ENCODE measurements at regions not wholly inside any gene's neighbourhood (a gene's known extent, or its start where the extent isn't known, plus 50 kb on each side); places are given as distances from the start of the nearest gene placed in this dataset.

DNA sequence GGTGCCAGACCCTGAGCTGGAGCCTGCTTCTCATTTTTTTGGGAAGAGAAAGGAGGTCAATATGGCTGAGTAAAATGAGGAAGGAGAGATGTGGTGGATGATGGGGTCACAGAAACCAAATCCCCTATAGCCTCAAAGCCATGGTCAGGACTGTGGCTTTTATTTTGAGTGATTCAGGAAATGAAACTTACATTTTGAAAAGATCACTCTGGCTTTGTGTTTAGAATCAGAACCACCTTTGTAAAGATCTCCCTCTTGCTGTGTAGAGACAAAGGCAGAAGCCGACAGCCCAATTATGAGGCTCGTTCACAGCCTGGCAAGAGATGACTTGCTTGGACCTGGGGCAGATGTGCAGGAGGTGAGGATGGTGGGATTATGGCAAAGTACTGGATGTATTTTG, 121.6 kb upstream of the ANKFN1 start:
- TF ChIP-seq, protein P1, sequence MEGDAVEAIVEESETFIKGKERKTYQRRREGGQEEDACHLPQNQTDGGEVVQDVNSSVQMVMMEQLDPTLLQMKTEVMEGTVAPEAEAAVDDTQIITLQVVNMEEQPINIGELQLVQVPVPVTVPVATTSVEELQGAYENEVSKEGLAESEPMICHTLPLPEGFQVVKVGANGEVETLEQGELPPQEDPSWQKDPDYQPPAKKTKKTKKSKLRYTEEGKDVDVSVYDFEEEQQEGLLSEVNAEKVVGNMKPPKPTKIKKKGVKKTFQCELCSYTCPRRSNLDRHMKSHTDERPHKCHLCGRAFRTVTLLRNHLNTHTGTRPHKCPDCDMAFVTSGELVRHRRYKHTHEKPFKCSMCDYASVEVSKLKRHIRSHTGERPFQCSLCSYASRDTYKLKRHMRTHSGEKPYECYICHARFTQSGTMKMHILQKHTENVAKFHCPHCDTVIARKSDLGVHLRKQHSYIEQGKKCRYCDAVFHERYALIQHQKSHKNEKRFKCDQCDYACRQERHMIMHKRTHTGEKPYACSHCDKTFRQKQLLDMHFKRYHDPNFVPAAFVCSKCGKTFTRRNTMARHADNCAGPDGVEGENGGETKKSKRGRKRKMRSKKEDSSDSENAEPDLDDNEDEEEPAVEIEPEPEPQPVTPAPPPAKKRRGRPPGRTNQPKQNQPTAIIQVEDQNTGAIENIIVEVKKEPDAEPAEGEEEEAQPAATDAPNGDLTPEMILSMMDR (IDR thresholded peaks at IDR 0.05; ENCODE audit: low read depth, low read length, missing control alignments) = no peak
- DNase-seq (ENCODE audit: extremely low read depth, low read depth) = no peak
- no peak overlapping the region for H3K4me3 ChIP-seq (replicated peaks; ENCODE audit: low read depth, low read length)

DNA sequence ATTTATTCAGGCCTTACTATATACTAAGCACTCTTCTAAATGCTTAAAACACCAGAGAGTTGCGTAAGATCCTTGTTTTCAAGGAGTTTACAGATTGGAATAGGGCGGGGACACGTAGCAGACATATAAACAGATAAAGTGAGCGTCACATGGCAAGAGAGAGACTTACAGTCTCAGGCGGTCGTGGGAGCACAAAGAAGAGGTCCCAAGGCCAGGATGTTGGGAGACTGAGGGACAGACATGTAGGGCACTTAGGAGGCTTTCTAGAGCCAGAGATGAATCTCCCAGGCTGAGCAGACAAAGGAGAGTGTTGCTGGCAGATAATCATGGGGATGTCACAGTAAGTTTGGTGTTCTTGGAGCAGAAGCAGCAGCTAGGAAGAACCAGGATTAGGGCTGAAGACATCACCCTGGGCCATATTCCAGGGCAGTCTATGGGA, 119.1 kb upstream of the ANKFN1 start:
- TF ChIP-seq, protein P1 (IDR thresholded peaks at IDR 0.05; ENCODE audit: low read depth, low read length, missing control alignments) = no peak

DNA sequence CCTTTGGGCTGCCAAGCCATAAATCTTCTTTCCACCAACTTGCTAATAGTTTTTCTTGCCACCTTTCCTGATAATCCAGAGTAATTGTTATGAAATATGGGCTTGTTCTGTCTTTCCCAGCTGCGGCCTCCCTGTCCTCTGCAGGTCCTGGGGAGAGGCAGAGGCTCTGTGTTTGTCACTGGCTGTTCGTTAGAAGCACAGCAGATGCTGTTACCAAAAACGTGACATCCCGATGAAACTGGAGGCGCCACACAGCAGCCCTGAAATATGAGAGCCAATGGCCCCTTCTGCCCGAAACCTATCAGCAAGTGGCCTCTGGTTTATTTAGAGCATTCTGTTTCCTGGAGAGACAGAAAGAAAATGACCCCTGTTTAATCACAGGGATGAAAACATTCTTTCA, 115.1 kb upstream of the ANKFN1 start:
- DNase-seq (ENCODE audit: extremely low read depth, low read depth) = no peak
- H3K4me3 ChIP-seq (replicated peaks; ENCODE audit: low read depth, low read length) = no peak overlapping the region
- TF ChIP-seq, protein P1 (IDR thresholded peaks at IDR 0.05; ENCODE audit: low read depth, low read length, missing control alignments) = no peak

More for the DNA sequence above, 119.1 kb upstream of the ANKFN1 start:
- DNase-seq (ENCODE audit: extremely low read depth, low read depth) = no peak
- H3K4me3 ChIP-seq (replicated peaks; ENCODE audit: low read depth, low read length) = no peak overlapping the region

DNA sequence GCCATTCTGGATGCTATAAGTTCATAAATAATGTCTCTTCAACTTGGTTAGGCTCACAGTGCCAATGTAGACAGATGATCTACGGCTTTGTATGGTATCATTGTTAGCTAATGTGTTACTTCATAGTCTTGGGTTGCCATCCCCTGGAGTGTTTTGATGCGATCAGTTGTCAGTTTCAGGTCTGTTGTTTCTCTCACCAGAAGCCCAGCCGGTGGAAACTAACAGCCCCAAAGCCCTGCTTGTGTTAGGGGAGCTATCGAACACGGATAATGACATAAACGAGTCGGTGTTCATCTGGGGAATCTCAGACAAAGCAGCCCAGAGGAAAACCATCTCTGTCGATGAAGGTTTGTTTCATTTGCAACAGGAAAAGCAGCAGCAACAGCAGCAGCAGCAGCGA, 107.4 kb upstream of the ANKFN1 start:
- DNase-seq (ENCODE audit: extremely low read depth, low read depth) = no peak
- TF ChIP-seq, protein P1 (IDR thresholded peaks at IDR 0.05; ENCODE audit: low read depth, low read length, missing control alignments) = no peak
- no peak overlapping the region for H3K4me3 ChIP-seq (replicated peaks; ENCODE audit: low read depth, low read length)

DNA sequence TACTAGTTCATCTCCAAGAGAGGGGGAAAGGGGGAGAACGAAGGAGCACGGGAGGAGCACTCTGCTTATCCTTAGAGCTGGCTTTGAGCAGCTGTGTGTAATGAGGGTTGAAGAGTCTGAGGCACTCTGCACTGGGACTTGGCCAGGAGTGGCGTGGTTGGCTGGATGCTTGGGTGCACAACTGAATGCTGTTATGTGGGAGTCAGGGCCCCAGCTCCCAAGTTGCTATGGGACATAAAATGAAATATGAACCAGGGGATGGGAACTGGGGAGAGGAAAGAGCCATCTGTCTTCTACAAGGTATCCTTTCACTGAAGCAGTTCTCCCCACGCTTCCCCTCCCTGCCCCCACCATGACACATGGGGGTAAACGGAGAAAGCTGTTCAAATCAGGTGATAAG, 105.9 kb upstream of the ANKFN1 start:
- H3K4me3 ChIP-seq (replicated peaks; ENCODE audit: low read depth, low read length) = no peak overlapping the region
- TF ChIP-seq, protein P1 (IDR thresholded peaks at IDR 0.05; ENCODE audit: low read depth, low read length, missing control alignments) = no peak
- DNase-seq (ENCODE audit: extremely low read depth, low read depth) = no peak

DNA sequence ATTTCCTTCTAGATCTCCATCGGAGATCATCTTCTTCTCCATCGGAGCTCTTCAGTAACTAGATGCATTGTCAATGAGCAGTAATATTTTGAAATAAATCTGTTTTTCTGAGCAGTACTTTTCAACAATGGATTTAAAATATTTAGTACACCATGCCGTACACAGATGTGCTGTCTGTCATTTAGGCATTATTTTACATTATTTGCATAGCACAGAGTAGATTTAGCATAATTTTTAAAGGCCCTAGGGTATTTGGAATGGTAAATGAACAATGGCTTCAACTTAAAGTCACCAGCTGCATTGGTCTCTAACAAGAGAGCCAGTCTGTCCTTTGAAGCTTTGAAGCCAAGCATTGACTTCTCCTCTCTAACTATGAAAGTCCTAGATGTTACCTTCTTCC, 95.4 kb upstream of the ANKFN1 start:
- DNase-seq (ENCODE audit: extremely low read depth, low read depth) = no peak

DNA sequence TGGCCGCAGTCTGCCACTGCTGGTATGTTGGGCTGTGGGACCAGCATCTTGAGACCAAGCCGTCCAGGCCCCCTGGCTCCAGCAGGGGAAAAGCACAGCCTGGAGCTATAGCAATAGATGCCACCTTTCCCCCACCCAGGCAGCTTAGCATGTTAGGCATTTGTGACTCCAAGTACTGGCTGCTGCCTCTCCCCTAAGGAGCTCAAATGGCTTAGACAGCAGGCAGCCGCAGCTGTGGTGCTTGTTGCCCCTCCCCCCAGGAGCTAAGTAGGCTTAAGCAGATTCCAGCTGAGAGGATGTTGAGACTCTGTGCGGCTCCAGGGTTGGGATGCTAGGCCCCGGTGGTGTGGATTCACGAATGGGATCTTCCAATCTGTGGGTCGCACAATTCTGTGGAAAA, 88.8 kb upstream of the ANKFN1 start:
- TF ChIP-seq, protein P1 (IDR thresholded peaks at IDR 0.05; ENCODE audit: low read depth, low read length, missing control alignments) = no peak

More for the DNA sequence above, 95.4 kb upstream of the ANKFN1 start:
- no peak overlapping the region for H3K4me3 ChIP-seq (replicated peaks; ENCODE audit: low read depth, low read length)
- TF ChIP-seq, protein P1 (IDR thresholded peaks at IDR 0.05; ENCODE audit: low read depth, low read length, missing control alignments) = no peak

More for the DNA sequence above, 88.8 kb upstream of the ANKFN1 start:
- H3K4me3 ChIP-seq (replicated peaks; ENCODE audit: low read depth, low read length) = no peak overlapping the region
- DNase-seq (ENCODE audit: extremely low read depth, low read depth) = no peak

Data from HFF-Myc (cell line).